IMR-90 (cell line): ENCODE measurements at regions not wholly inside any gene's neighbourhood (a gene's known extent, or its start where the extent isn't known, plus 50 kb on each side); places are given as distances from the start of the nearest gene placed in this dataset.

Source experiments
- ATAC-seq: fragments of 200-7000 bp; cut with Tn5 transposase; 2 replicates; pipeline ENCODE4 v1.9.1; 2020; ENCODE audit warnings: low read depth, mild to moderate bottlenecking, moderate library complexity
- BruUV-seq: library from RNA; stranded (reverse); fragments of 400-500 nt; replicated peaks from 2 replicates; lab custom pipeline; 2021; lab: Mats Ljungman, UMichigan
- CTCF ChIA-PET: fragments of 300-600 bp; formaldehyde crosslinking; extraction: SDS; loops from one replicate; lab custom pipeline; 2021; ENCODE audit warnings: antibody characterized with exemption; lab: Yijun Ruan, JAX
- POLR2A ChIA-PET: fragments of 300-600 bp; sonication (Branson Sonifier 250); formaldehyde crosslinking; loops from one replicate; lab custom pipeline; 2022; ENCODE audit warnings: antibody characterized with exemption; ENCODE audit not compliant: unreplicated experiment; lab: Charles Lee
- DNase-seq: peaks from one replicate; pipeline ENCODE4 v3.0.0; 2013
- H2AFZ ChIP-seq: replicated peaks from 2 replicates; pipeline ENCODE3; 2013; ENCODE audit warnings: low read length, mild to moderate bottlenecking; ENCODE audit not compliant: poor library complexity
- H2AK5ac ChIP-seq: 2 replicates; pipeline ENCODE4 v1.6.1; 2013; ENCODE audit warnings: low read depth, low read length, inconsistent platforms
- H2AK9ac ChIP-seq: replicated peaks from 2 replicates; pipeline ENCODE3; 2013; ENCODE audit warnings: mild to moderate bottlenecking, low read depth, low read length, moderate library complexity; ENCODE audit not compliant: poor library complexity
- H2BK120ac ChIP-seq: 2 replicates; pipeline ENCODE4 v1.6.1; 2013; ENCODE audit warnings: low read depth, low read length, inconsistent platforms
- H2BK15ac ChIP-seq: 3 replicates; pipeline ENCODE4 v1.6.1; 2013; ENCODE audit warnings: low read depth, low read length, inconsistent platforms
- H2BK20ac ChIP-seq: 2 replicates; pipeline ENCODE4 v1.6.1; 2013; ENCODE audit warnings: low read depth, mild to moderate bottlenecking, inconsistent platforms, low read length, moderate library complexity
- H2BK5ac ChIP-seq: 2 replicates; pipeline ENCODE4 v1.6.1; 2013; ENCODE audit warnings: mild to moderate bottlenecking, low read depth, low read length, inconsistent platforms; ENCODE audit not compliant: poor library complexity, severe bottlenecking
- H3K14ac ChIP-seq: replicated peaks from 2 replicates; pipeline ENCODE4 v1.6.1; 2013; ENCODE audit warnings: low read depth, low read length, inconsistent platforms
- H3K18ac ChIP-seq: 2 replicates; pipeline ENCODE4 v1.6.1; 2013; ENCODE audit warnings: low read depth, low read length, control low read depth
- H3K23ac ChIP-seq: 2 replicates; pipeline ENCODE4 v1.6.1; 2013; ENCODE audit warnings: low read depth, low read length, inconsistent platforms
- H3K27ac ChIP-seq: 2 replicates; pipeline ENCODE4 v1.5.1; 2013; ENCODE audit warnings: mild to moderate bottlenecking, control low read depth, low read length; ENCODE audit not compliant: insufficient read depth
- H3K27me3 ChIP-seq: 2 replicates; pipeline ENCODE4 v1.6.1; 2013; ENCODE audit warnings: low read length; ENCODE audit not compliant: control insufficient read depth, insufficient read depth
- H3K36me3 ChIP-seq: 2 replicates; pipeline ENCODE4 v1.6.1; 2013; ENCODE audit warnings: low read length, mixed read lengths; ENCODE audit not compliant: control insufficient read depth, insufficient read depth
- H3K4ac ChIP-seq: 2 replicates; pipeline ENCODE4 v1.6.1; 2013; ENCODE audit warnings: low read depth, low read length, inconsistent platforms
- H3K4me1 ChIP-seq: 2 replicates; pipeline ENCODE4 v1.6.1; 2013; ENCODE audit warnings: low read length, mixed read lengths; ENCODE audit not compliant: control insufficient read depth, insufficient read depth
- H3K4me2 ChIP-seq: 2 replicates; pipeline ENCODE4 v1.6.1; 2013; ENCODE audit warnings: low read depth, mild to moderate bottlenecking, control low read depth, low read length, moderate library complexity
- H3K4me3 ChIP-seq: 2 replicates; pipeline ENCODE4 v1.5.1; 2013; ENCODE audit warnings: low read depth, mild to moderate bottlenecking, control low read depth, low read length, moderate library complexity; ENCODE audit not compliant: insufficient read depth
- H3K56ac ChIP-seq: 2 replicates; pipeline ENCODE4 v1.6.1; 2013; ENCODE audit warnings: low read length, inconsistent platforms; ENCODE audit not compliant: insufficient read depth; ENCODE audit errors: extremely low read depth
- H3K79me1 ChIP-seq, 2 experiments: 2 replicates each; pipeline ENCODE4 v1.6.1; 2013; ENCODE audit warnings: low read length in 2 of 2, inconsistent platforms in 1 of 2, low read depth in 1 of 2
- H3K9ac ChIP-seq: 2 replicates; pipeline ENCODE4 v1.6.1; 2013; ENCODE audit warnings: low read depth, low read length, control low read depth
- H3K9me1 ChIP-seq: 2 replicates; pipeline ENCODE4 v1.6.1; 2013; ENCODE audit warnings: low read length, inconsistent platforms; ENCODE audit not compliant: insufficient read depth
- H3K9me3 ChIP-seq: 2 replicates; pipeline ENCODE4 v1.6.1; 2013; ENCODE audit warnings: low read length; ENCODE audit not compliant: control insufficient read depth, insufficient read depth
- H4K20me1 ChIP-seq: 2 replicates; pipeline ENCODE4 v1.6.1; 2013; ENCODE audit warnings: low read length, inconsistent platforms; ENCODE audit not compliant: insufficient read depth
- H4K5ac ChIP-seq: 2 replicates; pipeline ENCODE4 v1.6.1; 2013; ENCODE audit warnings: mild to moderate bottlenecking, low read depth, low read length, control low read depth
- H4K8ac ChIP-seq, 2 experiments: 2 replicates each; pipeline ENCODE4 v1.6.1; 2013; ENCODE audit warnings: low read depth in 2 of 2, low read length in 2 of 2, control low read depth in 1 of 2, inconsistent platforms in 1 of 2
- H4K91ac ChIP-seq: 2 replicates; pipeline ENCODE4 v1.6.1; 2013; ENCODE audit warnings: low read depth, low read length, inconsistent platforms; ENCODE audit not compliant: insufficient read depth
- BHLHE40 ChIP-seq: fragments of 150-350 bp; IDR thresholded peaks from 2 replicates; pipeline ENCODE4 v1.6.1; 2016; ENCODE audit warnings: mild to moderate bottlenecking, low read depth, low read length
- CEBPB ChIP-seq: IDR thresholded peaks from 2 replicates; pipeline ENCODE4 v1.6.1; 2012; ENCODE audit warnings: low read depth, low read length, improper control_type of control experiment
- CHD1 ChIP-seq: IDR thresholded peaks from 2 replicates; pipeline ENCODE4 v1.6.1; 2012; ENCODE audit warnings: low read depth, low read length, improper control_type of control experiment
- ELK1 ChIP-seq: fragments of 150-350 bp; IDR thresholded peaks from 2 replicates; pipeline ENCODE4 v1.6.1; 2016; ENCODE audit warnings: low read depth, mild to moderate bottlenecking, low read length, moderate library complexity, borderline replicate concordance
- FOS ChIP-seq: fragments of 150-350 bp; IDR thresholded peaks from 2 replicates; pipeline ENCODE4 v1.6.1; 2016; ENCODE audit warnings: low read depth, low read length
- MAFK ChIP-seq: IDR thresholded peaks from 2 replicates; pipeline ENCODE4 v1.6.1; 2012; ENCODE audit warnings: low read depth, low read length, improper control_type of control experiment
- MAZ ChIP-seq: IDR thresholded peaks from 2 replicates; pipeline ENCODE4 v1.6.1; 2012; ENCODE audit warnings: low read depth, mild to moderate bottlenecking, low read length, improper control_type of control experiment, moderate library complexity, borderline replicate concordance
- MXI1 ChIP-seq: IDR thresholded peaks from 2 replicates; pipeline ENCODE4 v1.6.1; 2012; ENCODE audit warnings: low read depth, mild to moderate bottlenecking, low read length, moderate library complexity, borderline replicate concordance
- NFE2L2 ChIP-seq: fragments of 150-350 bp; IDR thresholded peaks from 2 replicates; pipeline ENCODE4 v1.6.1; 2016; ENCODE audit warnings: low read depth, mild to moderate bottlenecking, low read length
- POLR2A ChIP-seq: IDR thresholded peaks from 2 replicates; pipeline ENCODE4 v1.6.1; 2012; ENCODE audit warnings: mild to moderate bottlenecking, low read depth, low read length
- RAD21 ChIP-seq: IDR thresholded peaks from 2 replicates; pipeline ENCODE4 v1.6.1; 2012; ENCODE audit warnings: low read length, improper control_type of control experiment
- RCOR1 ChIP-seq: IDR thresholded peaks from 2 replicates; pipeline ENCODE4 v1.6.1; 2012; ENCODE audit warnings: mild to moderate bottlenecking, low read length, improper control_type of control experiment; ENCODE audit not compliant: insufficient replicate concordance
- RFX5 ChIP-seq: IDR thresholded peaks from 2 replicates; pipeline ENCODE4 v1.8.0; 2012; ENCODE audit warnings: low read depth, mild to moderate bottlenecking, low read length, moderate library complexity
- SMC3 ChIP-seq: fragments of 150-350 bp; IDR thresholded peaks from 2 replicates; pipeline ENCODE4 v1.6.1; 2016; ENCODE audit warnings: low read depth, mild to moderate bottlenecking, antibody characterized with exemption, low read length, moderate library complexity
- USF2 ChIP-seq: fragments of 150-350 bp; IDR thresholded peaks from 2 replicates; pipeline ENCODE4 v1.6.1; 2017; ENCODE audit warnings: mild to moderate bottlenecking, antibody characterized with exemption, low read length, low read depth
- WGBS, 2 experiments: methylation state at CpG; one replicate each; pipeline versions ENCODE4 v1.1.5 to v1.1.7; 2013; ENCODE audit warnings: missing lambda C conversion rate in 2 of 2; ENCODE audit not compliant: insufficient read length in 1 of 2; ENCODE audit errors: extremely low coverage in 2 of 2; 5-methylcytosine and 5-hydroxymethylcytosine counted together
- dilution Hi-C: fragments of 300-500 bp; cut with HindIII; formaldehyde crosslinking; loops from one replicate; pipeline ENCODE4 v1.14.3; 2018; ENCODE audit warnings: low sequenced_read_pairs; ENCODE audit not compliant: unreplicated experiment
- in situ Hi-C: fragments of 300-500 bp; cut with MboI; formaldehyde crosslinking; loops from 3 replicates; pipeline ENCODE4 v1.14.3; 2019; ENCODE audit warnings: low sequenced_read_pairs, inconsistent platforms, mixed read lengths
- intact Hi-C: fragments of 100-400 bp; cut with micrococcal nuclease; formaldehyde crosslinking; loops from 2 replicates; pipeline ENCODE4 v1.10.0; 2022
- TF ChIP-seq, protein P1 (sequence below): conservative IDR thresholded peaks from 2 replicates; pipeline ENCODE4 v1.5.1; 2012; ENCODE audit warnings: mild to moderate bottlenecking, low read depth, low read length, improper control_type of control experiment

- TF ChIP-seq FOS (no peak), MAZ (no peak), RCOR1 (no peak), CEBPB (no peak), CHD1 (no peak), MXI1 (no peak), RFX5 (no peak), NFE2L2 (no peak), SMC3 (no peak), USF2 (no peak), RAD21 (no peak), ELK1 (no peak), MAFK (no peak), POLR2A (no peak), BHLHE40 (no peak)
- TF ChIP-seq, protein P1, sequence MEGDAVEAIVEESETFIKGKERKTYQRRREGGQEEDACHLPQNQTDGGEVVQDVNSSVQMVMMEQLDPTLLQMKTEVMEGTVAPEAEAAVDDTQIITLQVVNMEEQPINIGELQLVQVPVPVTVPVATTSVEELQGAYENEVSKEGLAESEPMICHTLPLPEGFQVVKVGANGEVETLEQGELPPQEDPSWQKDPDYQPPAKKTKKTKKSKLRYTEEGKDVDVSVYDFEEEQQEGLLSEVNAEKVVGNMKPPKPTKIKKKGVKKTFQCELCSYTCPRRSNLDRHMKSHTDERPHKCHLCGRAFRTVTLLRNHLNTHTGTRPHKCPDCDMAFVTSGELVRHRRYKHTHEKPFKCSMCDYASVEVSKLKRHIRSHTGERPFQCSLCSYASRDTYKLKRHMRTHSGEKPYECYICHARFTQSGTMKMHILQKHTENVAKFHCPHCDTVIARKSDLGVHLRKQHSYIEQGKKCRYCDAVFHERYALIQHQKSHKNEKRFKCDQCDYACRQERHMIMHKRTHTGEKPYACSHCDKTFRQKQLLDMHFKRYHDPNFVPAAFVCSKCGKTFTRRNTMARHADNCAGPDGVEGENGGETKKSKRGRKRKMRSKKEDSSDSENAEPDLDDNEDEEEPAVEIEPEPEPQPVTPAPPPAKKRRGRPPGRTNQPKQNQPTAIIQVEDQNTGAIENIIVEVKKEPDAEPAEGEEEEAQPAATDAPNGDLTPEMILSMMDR = no peak
- H3K27me3 ChIP-seq = no peaks in the 10 kb centered on the region
- H3K14ac ChIP-seq = no peak overlapping the region
- no peak overlapping the region for H4K5ac ChIP-seq
- H4K20me1 ChIP-seq = no peaks in the 10 kb centered on the region
- H2BK15ac ChIP-seq = no peak overlapping the region
- no peak overlapping the region for H3K18ac ChIP-seq
- in situ Hi-C loops (loop anchor here (10.0 kb wide), 1 partner anchor 204 kb away; no protein-coding TSS in a partner anchor), dilution Hi-C loops (no loop called here), intact Hi-C loops (no loop called here)
- BruUV-seq = no TSS peak
- no peaks in the 10 kb centered on the region for H3K9me3 ChIP-seq
- ChIA-PET CTCF (interaction anchor here (1.0 kb wide), 1 partner anchor 210 kb away, joined by 6 read pairs; no protein-coding TSS in a partner anchor), POLR2A (no interaction called here)
- H3K56ac ChIP-seq = no peak overlapping the region
- no peaks in the 10 kb centered on the region for H3K4me1 ChIP-seq
- no peaks in the 10 kb centered on the region for H3K9me1 ChIP-seq
- no peaks in the 10 kb centered on the region for H3K79me1 ChIP-seq
- no peak overlapping the region for H2AK5ac ChIP-seq
- no peaks in the 10 kb centered on the region for H3K36me3 ChIP-seq
- no peak overlapping the region for H3K27ac ChIP-seq
- H2BK120ac ChIP-seq = no peak overlapping the region
- DNase-seq (no peak), ATAC-seq (no peak)
- no peak overlapping the region for H4K8ac ChIP-seq
- no peak overlapping the region for H2AFZ ChIP-seq
- no peak overlapping the region for H2BK20ac ChIP-seq
- H3K4ac ChIP-seq = no peak overlapping the region
- no CpG with 5 or more reads among the region's 1 CpG for WGBS, 2 experiments
- H2BK5ac ChIP-seq = no peak overlapping the region
- no peak overlapping the region for H3K4me2 ChIP-seq
- H2AK9ac ChIP-seq = no peak overlapping the region
- no peak overlapping the region for H3K4me3 ChIP-seq
- no peak overlapping the region for H3K9ac ChIP-seq
- H3K23ac ChIP-seq = no peak overlapping the region
- H4K91ac ChIP-seq = no peak overlapping the region
Measured at GRCh38 chr1:81550753-81551152, 250.0 kb upstream of the ADGRL2 start.
